Uterus (tissue), 2 donors: ENCODE measurements at regions not wholly inside any gene's neighbourhood (a gene's known extent, or its start where the extent isn't known, plus 50 kb on each side); places are given as distances from the start of the nearest gene placed in this dataset.

Experiments used
- CTCF ChIP-seq, 4 experiments: fragments of 200-600 bp in 2 of 4; fragments of 450-650 bp in 2 of 4; sonication (generic) in 2 of 4; IDR thresholded peaks; one replicate each; pipeline ENCODE4 v1.5.1; 2016 to 2019; ENCODE audit warnings: antibody characterized with exemption in 4 of 4, mild to moderate bottlenecking in 2 of 4, moderate library complexity in 1 of 4
- POLR2A ChIP-seq, 2 donors: fragments of 450-650 bp; IDR thresholded peaks; one replicate each; pipeline ENCODE4 v1.6.1; 2016; ENCODE audit warnings: antibody characterized with exemption in 2 of 2, mild to moderate bottlenecking in 1 of 2, moderate library complexity in 1 of 2

- TF ChIP-seq CTCF (IDR thresholded peaks at IDR 0.05) (no peak), POLR2A (IDR thresholded peaks at IDR 0.05) (no peak)
Measured at GRCh38 chr14:86088156-86088555, 558.2 kb downstream of the FLRT2 start.
